ENCODE measurements at regions not wholly inside any gene's neighbourhood (a gene's known extent, or its start where the extent isn't known, plus 50 kb on each side); places are given as distances from the start of the nearest gene placed in this dataset.

DNA sequence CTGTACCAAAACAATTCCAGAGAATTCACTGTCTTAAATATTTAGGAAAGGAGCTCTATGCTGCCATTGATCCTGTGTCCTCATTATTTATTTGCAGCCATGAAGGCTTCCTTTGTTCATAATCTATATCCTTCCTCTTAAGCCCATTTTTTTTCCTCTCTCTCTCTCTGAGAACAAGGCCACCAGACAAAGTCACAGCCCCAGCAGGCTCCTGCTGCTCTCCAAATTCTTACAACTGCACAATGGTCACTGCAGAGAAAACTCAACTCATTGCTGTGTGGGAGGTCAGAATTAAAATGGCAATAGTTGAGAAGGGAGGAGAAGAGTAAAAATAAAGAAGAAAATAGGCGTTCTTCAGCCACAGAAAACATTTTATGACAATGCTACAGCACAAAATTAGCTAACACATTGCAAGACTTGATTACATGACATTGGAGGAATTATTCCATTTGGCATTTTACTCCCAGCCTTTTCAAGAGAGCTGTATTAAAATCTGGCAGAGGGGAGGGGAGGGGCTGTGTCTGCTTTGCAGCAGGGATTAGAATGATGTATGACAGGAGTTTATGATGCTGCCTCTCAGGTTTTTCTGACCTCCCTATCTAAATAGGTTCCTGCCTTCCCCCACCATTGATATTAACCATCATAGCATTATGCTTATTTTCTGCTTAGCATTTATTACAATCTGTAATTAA lies 399.7 kb upstream of the THBS1 start:
- ATAC-seq (ENCODE audit: low FRiP score) = no peak
- DNase-seq (ENCODE audit: low spot score) = no peak
- TF ChIP-seq, protein P1, sequence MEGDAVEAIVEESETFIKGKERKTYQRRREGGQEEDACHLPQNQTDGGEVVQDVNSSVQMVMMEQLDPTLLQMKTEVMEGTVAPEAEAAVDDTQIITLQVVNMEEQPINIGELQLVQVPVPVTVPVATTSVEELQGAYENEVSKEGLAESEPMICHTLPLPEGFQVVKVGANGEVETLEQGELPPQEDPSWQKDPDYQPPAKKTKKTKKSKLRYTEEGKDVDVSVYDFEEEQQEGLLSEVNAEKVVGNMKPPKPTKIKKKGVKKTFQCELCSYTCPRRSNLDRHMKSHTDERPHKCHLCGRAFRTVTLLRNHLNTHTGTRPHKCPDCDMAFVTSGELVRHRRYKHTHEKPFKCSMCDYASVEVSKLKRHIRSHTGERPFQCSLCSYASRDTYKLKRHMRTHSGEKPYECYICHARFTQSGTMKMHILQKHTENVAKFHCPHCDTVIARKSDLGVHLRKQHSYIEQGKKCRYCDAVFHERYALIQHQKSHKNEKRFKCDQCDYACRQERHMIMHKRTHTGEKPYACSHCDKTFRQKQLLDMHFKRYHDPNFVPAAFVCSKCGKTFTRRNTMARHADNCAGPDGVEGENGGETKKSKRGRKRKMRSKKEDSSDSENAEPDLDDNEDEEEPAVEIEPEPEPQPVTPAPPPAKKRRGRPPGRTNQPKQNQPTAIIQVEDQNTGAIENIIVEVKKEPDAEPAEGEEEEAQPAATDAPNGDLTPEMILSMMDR (IDR thresholded peaks at IDR 0.05) = no peak

DNA sequence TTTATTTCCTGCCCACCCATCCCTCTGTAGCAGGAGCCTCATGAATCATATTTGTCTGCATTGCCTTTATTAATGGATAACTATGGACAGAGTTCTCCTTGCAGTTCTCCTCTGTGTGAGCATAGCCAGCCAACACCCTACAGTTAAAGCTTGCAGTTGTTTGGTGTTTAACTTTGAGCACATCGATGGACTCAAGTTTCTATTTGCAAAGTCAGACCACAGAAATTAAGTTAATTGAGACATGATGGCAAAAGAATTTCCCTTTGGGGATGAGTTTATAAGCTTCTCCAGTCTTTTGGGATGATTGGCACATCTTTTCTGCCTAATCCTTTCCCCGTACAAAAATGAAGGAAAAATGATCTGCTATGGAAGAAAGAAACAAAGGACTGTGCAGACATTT lies 398.9 kb upstream of the THBS1 start:
- DNase-seq (ENCODE audit: low spot score) = no peak
- TF ChIP-seq, protein P1 (IDR thresholded peaks at IDR 0.05) = no peak
- ATAC-seq (ENCODE audit: low FRiP score) = no peak

DNA sequence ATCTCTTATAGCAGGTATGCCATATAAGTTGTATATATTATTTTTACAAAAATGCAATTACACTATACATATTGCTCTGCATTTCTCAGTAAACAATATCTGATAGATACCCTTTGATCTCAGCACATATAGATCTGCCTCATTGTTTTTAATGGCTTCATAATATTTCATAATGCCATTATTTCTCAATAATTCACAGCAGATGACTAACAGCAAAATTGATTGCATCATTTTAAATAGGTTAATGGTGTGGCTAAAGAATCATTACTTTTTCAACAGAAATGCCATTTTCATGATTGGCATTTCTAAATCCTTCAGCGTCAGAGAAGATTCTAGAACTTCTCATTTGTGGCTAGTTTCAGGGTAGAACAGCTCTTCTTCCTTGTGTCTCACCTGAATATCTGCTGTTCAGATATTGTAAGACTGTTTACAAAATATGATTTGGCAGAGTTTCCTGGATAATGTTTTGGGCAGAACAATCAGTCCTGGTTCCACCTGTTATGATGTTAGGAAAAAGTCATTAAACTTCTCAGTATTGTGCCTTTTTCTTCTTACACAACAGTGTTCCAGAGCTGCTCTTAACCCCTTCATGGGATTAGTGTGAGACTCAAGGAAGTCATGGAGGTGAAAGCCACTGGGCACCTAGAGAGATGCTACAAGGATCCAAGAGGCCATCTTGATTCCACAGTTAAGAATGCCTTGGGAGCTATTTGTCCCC lies 397.6 kb upstream of the THBS1 start:
- ATAC-seq (ENCODE audit: low FRiP score) (no peak), DNase-seq (ENCODE audit: low spot score) (no peak)
- TF ChIP-seq, protein P1 (IDR thresholded peaks at IDR 0.05) = no peak

DNA sequence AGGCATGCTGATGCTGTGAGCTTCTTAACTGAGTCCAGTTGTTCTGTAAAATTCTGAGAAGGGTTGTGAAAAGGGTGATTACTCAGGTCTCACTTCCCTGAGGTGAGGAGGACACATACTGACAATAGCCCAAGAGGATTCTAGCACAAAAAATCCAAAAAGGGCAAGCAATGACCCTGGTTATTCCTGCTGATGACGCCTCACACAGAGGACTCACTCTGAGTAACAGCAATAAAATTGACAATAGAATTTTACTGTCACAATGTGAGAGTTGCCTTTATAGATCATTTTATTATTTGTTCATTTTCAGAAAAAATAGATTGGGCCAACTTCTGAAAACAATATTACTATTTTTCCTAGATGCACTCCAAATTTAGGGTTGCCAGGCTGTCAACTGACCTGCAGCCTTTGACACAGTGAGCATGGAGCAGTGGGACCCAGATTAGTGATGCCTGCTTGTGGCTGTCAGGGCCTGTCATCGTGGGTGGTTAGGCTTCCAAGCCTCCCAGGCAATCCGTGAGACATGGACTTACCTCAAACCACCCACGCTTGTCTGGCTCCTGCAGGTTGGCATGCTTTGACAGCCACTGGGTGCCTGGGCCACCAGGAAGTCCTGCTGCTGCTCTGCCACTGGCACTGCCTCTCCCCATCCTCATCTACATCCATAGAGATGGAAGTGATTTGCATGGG lies 396.0 kb upstream of the THBS1 start:
- DNase-seq (ENCODE audit: low spot score) (no peak), ATAC-seq (ENCODE audit: low FRiP score) (no peak)
- TF ChIP-seq, protein P1 (IDR thresholded peaks at IDR 0.05) = no peak

DNA sequence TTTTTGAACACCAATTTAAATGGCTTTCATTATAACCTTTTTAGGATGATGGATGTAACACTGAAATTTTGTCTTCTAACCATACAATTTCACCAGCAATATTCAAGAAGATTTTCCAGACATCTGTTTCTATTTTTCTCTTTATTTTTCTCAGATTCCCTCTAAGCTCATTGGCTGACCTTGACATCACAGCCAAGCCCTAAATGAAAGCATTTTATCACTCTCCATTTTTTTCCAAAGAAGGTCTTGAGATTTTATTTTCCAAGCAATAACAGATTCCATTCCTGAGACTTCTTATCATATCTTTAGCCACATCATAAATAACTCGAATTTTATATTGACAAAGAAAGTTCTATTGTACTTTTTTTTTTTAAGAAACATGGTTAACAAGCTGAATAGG lies 392.6 kb upstream of the THBS1 start:
- no peak for ATAC-seq (ENCODE audit: low FRiP score)
- DNase-seq (ENCODE audit: low spot score) = no peak
- TF ChIP-seq, protein P1 (IDR thresholded peaks at IDR 0.05) = no peak

DNA sequence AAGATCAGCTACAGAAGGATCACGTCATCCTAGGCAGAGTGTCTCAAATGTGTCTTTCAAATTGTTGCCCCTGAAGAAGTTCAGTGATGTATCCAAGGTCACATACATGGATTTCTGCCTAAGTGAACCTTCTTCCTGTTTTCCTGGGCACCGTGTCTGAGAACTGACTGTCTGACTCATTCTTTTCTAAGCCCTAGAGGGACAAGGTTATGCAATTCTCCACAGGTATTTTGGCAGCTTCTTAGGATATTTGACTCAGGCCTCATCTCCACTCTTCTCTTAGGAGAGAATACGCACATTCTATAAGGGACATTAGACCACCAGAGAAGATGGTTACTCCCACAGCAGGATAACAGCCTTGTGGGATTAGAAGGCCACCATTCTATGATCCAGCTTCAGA lies 391.9 kb upstream of the THBS1 start:
- ATAC-seq (ENCODE audit: low FRiP score) (peak; percentile 49), DNase-seq (ENCODE audit: low spot score) (no peak)
- TF ChIP-seq, protein P1 (IDR thresholded peaks at IDR 0.05) = no peak
